SKM-1 treated with dmso at 0.1 percent for 144 hours (cell line): ENCODE measurements at regions not wholly inside any gene's neighbourhood (a gene's known extent, or its start where the extent isn't known, plus 50 kb on each side); places are given as distances from the start of the nearest gene placed in this dataset.

ENCODE experiments used
- DNase-seq: peaks from one replicate; lab custom pipeline; 2025; ENCODE audit not compliant: unreplicated experiment; lab: John Stamatoyannopoulos, UW

- no peak for DNase-seq
Observed at GRCh38 chr2:144217853-144218633, 301.9 kb downstream of the ZEB2 start.

DNA sequence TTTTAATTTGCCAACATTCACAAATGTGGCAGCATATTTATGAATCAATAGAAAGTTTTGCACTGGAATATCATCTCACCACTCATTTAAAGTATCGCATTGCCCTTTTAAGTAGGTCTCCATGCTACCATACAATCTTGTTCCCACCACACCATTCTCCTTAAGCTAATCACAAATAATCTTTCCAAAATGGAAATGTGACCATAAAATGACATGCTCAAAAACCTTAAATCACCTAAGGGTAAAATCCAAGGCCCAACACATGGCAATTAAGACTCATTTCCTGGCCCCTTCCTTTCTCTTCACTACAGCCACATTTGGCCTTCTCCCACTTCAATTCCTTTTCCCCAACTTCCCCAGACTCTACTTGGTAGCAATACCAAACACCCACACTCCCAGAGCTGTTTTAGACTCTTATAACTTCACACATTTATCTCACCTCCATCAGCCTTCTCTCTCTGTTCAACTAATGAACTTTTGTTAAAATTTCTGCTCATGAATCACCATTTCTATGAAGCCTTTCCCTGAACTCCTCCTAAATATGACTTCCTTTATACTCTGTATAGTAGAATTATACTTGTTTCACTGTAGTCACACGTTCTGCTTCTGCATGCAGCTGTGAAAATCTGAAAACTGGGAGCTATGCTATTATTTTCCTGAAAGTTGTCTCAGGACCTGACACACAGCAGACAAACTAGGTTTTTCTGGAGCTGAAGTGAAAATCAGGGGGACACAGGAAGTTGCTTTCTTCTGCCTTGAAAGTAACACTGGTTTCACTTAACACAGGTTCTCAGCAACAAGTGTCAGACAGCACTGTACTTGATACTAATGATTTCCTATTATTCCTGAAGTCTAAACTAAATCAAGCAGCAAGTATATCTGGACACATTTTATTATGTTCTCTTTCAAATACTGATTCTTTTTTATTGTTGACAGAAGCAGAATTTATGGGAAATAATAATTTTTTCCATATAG lies 303.9 kb downstream of the ZEB2 start:
- DNase-seq = no peak

DNA sequence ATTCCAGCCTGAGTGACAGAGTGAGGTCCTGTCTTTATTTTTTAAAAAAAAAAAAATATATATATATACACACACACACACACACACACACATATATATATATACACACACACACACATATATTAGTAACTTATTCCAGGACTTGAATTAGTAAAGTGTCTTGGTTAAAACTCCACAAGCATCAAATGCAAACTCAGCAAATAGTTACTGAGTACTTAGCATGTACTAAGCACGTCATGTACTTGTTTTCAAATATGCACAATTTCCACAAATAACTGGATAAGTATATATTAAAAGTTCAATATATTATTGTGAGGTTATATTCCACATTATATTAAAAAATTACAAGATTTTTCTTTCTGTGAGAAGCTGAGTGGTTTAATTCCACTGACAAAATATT lies 304.7 kb downstream of the ZEB2 start:
- DNase-seq = no peak

DNA sequence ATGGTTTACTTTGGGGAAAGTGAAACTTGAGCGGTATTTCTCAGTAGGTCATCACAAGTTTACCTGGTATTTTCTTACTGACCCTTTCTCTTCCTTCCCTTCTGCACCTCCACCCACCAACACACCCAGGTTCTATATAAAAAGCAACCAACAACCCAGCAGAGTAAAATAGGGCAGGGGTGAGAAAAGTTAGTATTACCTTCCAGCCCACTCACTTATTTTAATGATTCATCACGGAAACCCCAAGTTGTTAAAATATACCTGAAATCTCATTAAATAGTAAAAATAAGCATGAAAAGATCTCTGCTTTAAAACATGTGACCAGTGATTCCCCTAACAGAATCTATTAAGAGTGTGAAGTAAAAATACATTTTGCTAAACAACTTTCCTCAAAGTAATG lies 306.1 kb downstream of the ZEB2 start:
- no peak for DNase-seq

DNA sequence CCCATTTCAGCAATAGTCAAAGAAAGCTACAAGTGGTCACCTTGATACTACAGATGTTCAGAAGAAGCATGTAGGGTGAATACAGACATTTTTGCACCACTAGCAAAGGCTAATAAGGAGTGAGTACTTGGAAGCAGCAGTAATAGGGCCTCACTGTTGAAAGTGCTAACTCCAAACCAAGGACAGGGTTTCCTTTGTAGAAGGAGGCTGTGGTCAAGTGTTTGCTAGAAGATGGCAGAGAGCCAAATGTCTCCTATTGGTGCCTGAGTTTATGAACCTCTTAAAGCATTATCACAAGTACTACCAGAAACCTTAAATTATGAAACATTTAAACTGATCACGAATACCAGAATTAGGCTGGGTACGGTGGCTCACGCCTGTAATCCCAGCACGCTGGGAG lies 308.1 kb downstream of the ZEB2 start:
- DNase-seq = no peak

DNA sequence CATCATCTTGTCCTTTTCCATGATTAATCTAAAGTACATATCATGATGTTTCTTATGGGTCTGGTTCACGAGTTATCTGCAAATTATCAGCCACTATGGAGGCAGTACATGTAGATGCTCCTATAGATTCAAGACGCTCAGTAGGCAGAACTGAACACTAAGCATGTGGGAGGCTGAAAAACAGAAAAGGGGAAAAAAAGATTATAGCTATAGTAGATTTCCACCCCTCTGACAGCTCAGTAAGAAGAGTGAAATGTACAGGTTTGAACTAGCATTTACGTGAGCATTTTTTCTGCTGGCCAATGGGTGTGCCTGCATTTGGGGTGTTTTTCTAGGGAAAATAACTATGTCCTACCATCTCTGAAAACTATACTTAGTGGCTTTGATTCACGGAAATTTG lies 308.9 kb downstream of the ZEB2 start:
- DNase-seq = no peak

- DNase-seq = no peak
Observed at GRCh38 chr2:144210076-144210475, 309.8 kb downstream of the ZEB2 start.

DNA sequence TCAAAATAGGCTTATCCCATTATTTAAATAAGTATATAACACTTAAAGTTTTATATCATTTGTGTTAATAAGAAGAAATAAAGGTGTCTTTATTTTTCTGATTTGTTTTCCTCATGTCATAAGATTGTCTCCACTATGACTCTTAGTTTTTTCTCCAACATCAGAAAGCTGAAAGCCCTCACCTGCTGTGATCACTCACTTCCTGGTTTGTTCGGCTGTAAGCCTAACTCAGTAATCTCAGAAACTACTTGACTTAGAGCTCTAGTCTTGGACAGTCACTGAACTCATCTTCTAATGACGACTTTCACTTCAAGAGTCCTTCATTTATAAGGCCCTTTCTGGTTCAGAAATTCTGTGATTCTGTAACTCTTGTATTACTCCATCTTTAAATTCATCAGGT lies 311.0 kb downstream of the ZEB2 start:
- no peak for DNase-seq

GRCh38 chr2:144206019-144206418 lies 313.9 kb downstream of the ZEB2 start:
- DNase-seq = no peak

- no peak for DNase-seq
Observed at GRCh38 chr2:144201868-144202468, 318.0 kb downstream of the ZEB2 start.

DNA sequence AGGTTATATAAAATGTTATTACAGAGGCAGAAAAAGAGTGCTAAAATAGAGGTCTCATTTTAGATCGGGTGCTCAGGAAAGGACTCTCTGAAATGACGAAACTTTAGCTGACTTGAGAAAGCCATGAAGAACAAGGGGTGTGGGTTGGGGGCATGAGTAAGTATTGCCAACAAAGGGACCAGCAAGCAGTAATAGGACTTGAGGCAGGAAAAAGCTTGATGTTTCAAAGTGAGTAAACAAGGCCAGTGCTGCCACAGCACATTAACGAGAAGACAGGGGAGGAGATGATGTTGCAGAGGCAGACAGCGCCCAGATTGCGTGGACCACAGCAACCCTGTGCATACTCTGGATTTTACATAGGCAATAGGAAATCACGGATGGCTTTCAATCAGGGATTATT lies 318.8 kb downstream of the ZEB2 start:
- DNase-seq = no peak

DNA sequence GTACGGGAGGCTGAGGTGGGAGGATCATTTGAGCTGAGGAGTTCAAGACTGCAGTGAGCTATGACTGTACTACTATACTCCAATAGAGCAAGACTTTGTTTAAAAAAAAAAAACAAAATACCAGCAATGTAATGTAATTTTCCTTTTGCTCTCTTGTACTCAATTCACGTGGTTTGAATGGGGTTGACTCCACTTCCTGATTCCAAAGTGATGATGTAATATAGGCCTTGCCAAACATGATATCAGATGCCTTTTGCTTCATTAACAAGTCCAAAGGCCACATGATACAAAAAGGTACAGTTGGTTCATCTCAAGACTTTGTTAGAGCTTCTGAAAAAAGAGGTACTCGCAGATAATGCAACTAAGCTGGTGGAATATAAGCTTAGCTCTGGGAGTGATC lies 321.8 kb downstream of the ZEB2 start:
- peak; percentile 27 for DNase-seq

- no peak for DNase-seq
Observed at GRCh38 chr2:144194326-144195071, 325.4 kb downstream of the ZEB2 start.

- no peak for DNase-seq
Observed at GRCh38 chr2:144190908-144191605, 328.9 kb downstream of the ZEB2 start.

DNA sequence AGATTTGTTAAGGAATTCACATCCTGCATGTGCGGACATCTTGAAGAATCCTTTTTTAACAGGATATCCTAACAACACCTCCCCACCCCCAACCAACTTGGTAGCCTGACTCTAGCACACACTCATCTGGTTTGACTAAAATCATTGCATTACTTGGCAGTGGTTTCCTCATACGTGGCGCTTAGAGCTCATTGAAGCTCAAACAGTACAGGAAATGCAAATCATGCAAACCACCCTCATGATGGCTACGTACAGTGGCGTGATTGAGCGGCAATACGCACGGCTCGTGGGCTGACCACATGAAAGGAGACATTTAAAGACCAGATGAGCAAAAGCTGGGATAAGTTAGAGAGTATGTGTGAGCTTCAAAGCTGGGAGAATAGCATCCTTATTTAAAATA lies 336.2 kb downstream of the ZEB2 start:
- no peak for DNase-seq

- DNase-seq = no peak
Observed at GRCh38 chr2:144181001-144181400, 338.9 kb downstream of the ZEB2 start.

- DNase-seq = no peak
Observed at GRCh38 chr2:144180131-144180530, 339.8 kb downstream of the ZEB2 start.

DNA sequence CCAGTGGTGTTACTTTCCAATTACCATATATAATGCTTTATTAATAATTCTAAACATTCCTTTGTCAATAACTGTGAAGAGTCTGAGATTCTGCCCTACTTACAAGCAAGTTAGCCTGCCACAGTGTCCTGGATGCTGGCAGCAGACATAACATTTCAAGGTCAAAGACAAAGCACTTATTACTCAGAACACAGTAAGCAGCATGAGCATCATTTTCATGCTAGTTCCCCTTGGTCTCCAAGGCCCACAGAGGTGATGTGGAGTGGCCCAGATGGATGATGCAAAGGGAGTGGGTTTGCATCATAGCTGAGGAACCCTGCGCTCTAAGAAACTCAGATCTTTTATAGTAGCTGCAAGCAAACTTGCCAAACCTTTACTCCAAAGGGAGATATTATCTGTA lies 349.7 kb downstream of the ZEB2 start:
- no peak for DNase-seq

- no peak for DNase-seq
Observed at GRCh38 chr2:144166743-144167142, 353.2 kb downstream of the ZEB2 start.

- no peak for DNase-seq
Observed at GRCh38 chr2:144165599-144166250, 354.2 kb downstream of the ZEB2 start.
